ENCODE measurements at regions not wholly inside any gene's neighbourhood (a gene's known extent, or its start where the extent isn't known, plus 50 kb on each side); places are given as distances from the start of the nearest gene placed in this dataset.
A peak's percentile ranks its signal among the peaks of the same experiment; 100 is the strongest.

GRCh38 chr6:66897576-66897975, 1190.5 kb upstream of the EYS start:
- Histone ChIP-seq H3K27me3 (ENCODE audit: control insufficient read depth in 1 of 2, insufficient read depth in 2 of 2, low read length in 2 of 2) (no peaks in the 10 kb centered on the region), H3K27ac (ENCODE audit: low read depth in 1 of 2, low read length in 2 of 2) (no peak overlapping the region), H3K4me3 (ENCODE audit: low read length) (no peak overlapping the region), H3K9me3 (ENCODE audit: control insufficient read depth in 1 of 2, insufficient read depth in 1 of 2, low read length in 2 of 2) (peaks cover 5 to 9% of the 10 kb centered on the region in 2 experiments), H3K36me3 (ENCODE audit: insufficient read depth, low read length) (no peaks in the 10 kb centered on the region), H3K4me1 (ENCODE audit: insufficient read depth, low read length) (no peaks in the 10 kb centered on the region)
- ChIA-PET POLR2A (no interaction called here), CTCF (no interaction called here)
- no peak for TF ChIP-seq CTCF (IDR thresholded peaks at IDR 0.05)
- no peaks in the 10 kb centered on the region for H3K27me3 Mint-ChIP-seq
- peak in 3 of 14 experiments; percentile 1 to 11 (median 8) for DNase-seq
- intact Hi-C loops (cut with DNase I, micrococcal nuclease) = no loop called here
- H3K9me3 Mint-ChIP-seq = peaks cover 17% of the 10 kb centered on the region
- H3K36me3 Mint-ChIP-seq (ENCODE audit: low read depth) = no peaks in the 10 kb centered on the region
- no peak overlapping the region for H3K27ac Mint-ChIP-seq
- no peak overlapping the region for H3K4me3 Mint-ChIP-seq
- H3K4me1 Mint-ChIP-seq (ENCODE audit: low read depth) = no peaks in the 10 kb centered on the region
- no peak for ATAC-seq (ENCODE audit: poor library complexity)

DNA sequence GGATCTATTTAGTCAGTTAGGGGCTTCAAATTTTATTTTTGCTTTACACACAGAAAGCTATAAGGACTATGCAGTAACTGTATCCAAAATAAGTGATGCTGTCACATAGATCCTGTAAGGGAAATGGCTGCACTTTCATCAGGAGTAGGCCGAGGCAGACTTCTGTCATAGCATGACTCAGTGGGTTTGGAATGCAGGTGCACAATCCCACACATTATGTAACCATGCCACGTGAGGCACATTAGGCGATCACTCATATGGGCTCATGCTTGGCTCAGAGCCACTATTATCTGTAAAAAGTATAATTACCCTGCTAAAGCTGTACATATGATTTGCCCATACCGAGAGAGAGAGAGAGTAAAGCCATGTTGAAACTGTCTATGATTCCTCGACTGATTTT, 1189.4 kb upstream of the EYS start:
- intact Hi-C loops (cut with DNase I, micrococcal nuclease) = no loop called here
- Histone ChIP-seq H3K36me3 (ENCODE audit: insufficient read depth, low read length) (no peaks in the 10 kb centered on the region), H3K4me3 (ENCODE audit: low read length) (no peak overlapping the region), H3K9me3 (ENCODE audit: control insufficient read depth in 1 of 2, insufficient read depth in 1 of 2, low read length in 2 of 2) (peaks cover 5 to 9% of the 10 kb centered on the region in 2 experiments), H3K27ac (ENCODE audit: low read depth in 1 of 2, low read length in 2 of 2) (no peak overlapping the region), H3K4me1 (ENCODE audit: insufficient read depth, low read length) (no peaks in the 10 kb centered on the region), H3K27me3 (ENCODE audit: control insufficient read depth in 1 of 2, insufficient read depth in 2 of 2, low read length in 2 of 2) (no peaks in the 10 kb centered on the region)
- CTCF ChIA-PET = no interaction called here
- POLR2A ChIA-PET = no interaction called here
- ATAC-seq (ENCODE audit: poor library complexity) (no peak), DNase-seq (no peak)
- no peak for TF ChIP-seq CTCF (IDR thresholded peaks at IDR 0.05)
- H3K9me3 Mint-ChIP-seq = peaks cover 16% of the 10 kb centered on the region
- no peaks in the 10 kb centered on the region for H3K4me1 Mint-ChIP-seq (ENCODE audit: low read depth)
- no peaks in the 10 kb centered on the region for H3K36me3 Mint-ChIP-seq (ENCODE audit: low read depth)
- no peak overlapping the region for H3K4me3 Mint-ChIP-seq
- no peak overlapping the region for H3K27ac Mint-ChIP-seq
- no peaks in the 10 kb centered on the region for H3K27me3 Mint-ChIP-seq

GRCh38 chr6:66883453-66883852, 1176.4 kb upstream of the EYS start:
- Histone ChIP-seq H3K36me3 (ENCODE audit: insufficient read depth, low read length) (no peaks in the 10 kb centered on the region), H3K4me3 (ENCODE audit: low read length) (no peak overlapping the region), H3K27ac (ENCODE audit: low read depth in 1 of 2, low read length in 2 of 2) (no peak overlapping the region), H3K27me3 (ENCODE audit: control insufficient read depth in 1 of 2, insufficient read depth in 2 of 2, low read length in 2 of 2) (no peaks in the 10 kb centered on the region), H3K9me3 (ENCODE audit: control insufficient read depth in 1 of 2, insufficient read depth in 1 of 2, low read length in 2 of 2) (peaks cover 5 to 18% of the 10 kb centered on the region in 2 experiments), H3K4me1 (ENCODE audit: insufficient read depth, low read length) (no peaks in the 10 kb centered on the region)
- no peak overlapping the region for H3K4me3 Mint-ChIP-seq
- intact Hi-C loops (cut with DNase I, micrococcal nuclease) = no loop called here
- H3K27me3 Mint-ChIP-seq = no peaks in the 10 kb centered on the region
- POLR2A ChIA-PET = no interaction called here
- peaks cover 15% of the 10 kb centered on the region for H3K9me3 Mint-ChIP-seq
- H3K27ac Mint-ChIP-seq = no peak overlapping the region
- CTCF ChIA-PET = no interaction called here
- no peaks in the 10 kb centered on the region for H3K4me1 Mint-ChIP-seq (ENCODE audit: low read depth)
- ATAC-seq (ENCODE audit: poor library complexity) (no peak), DNase-seq (no peak)
- no peaks in the 10 kb centered on the region for H3K36me3 Mint-ChIP-seq (ENCODE audit: low read depth)
- no peak for TF ChIP-seq CTCF (IDR thresholded peaks at IDR 0.05)
